GM18867 (cell line): ENCODE measurements at regions not wholly inside any gene's neighbourhood (a gene's known extent, or its start where the extent isn't known, plus 50 kb on each side); places are given as distances from the start of the nearest gene placed in this dataset.

Experiments used
- ATAC-seq: cut with Tn5 transposase; IDR thresholded peaks from one replicate; pipeline ENCODE4 v1.9.1; 2021; ENCODE audit warnings: mild to moderate bottlenecking, moderate library complexity; ENCODE audit not compliant: unreplicated experiment

DNA sequence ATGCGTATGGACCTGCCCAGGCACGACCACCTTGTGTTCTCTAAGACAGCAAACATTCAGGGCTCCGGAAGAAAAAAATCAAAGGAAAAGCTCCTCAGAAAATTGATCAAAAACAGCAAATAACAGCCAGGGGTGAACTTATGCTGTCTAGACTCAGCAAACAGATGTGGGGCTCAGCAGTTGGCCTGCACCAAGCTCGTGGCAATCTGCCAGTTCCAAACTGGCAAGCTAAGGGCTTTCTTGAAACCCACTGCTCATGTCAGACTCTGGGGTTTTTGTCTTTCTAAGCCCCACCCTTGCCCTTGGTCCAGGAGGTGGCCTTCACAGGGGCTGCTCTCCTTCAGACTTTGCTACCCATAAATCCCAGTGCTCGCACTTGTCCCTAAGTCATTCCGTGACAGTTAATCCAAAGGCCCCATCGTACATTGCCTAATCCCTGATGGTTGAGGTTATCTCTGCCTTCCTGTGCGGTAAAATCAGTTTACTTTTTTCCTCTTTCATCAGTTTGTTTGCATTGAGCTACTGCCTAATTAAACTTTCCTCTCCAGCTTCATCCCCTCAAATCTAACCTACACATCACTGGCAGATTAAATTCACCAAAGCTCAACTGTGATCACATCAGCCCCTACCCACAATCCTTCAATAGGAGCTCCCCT lies 408.0 kb downstream of the LRATD1 start:
- ATAC-seq = no peak

DNA sequence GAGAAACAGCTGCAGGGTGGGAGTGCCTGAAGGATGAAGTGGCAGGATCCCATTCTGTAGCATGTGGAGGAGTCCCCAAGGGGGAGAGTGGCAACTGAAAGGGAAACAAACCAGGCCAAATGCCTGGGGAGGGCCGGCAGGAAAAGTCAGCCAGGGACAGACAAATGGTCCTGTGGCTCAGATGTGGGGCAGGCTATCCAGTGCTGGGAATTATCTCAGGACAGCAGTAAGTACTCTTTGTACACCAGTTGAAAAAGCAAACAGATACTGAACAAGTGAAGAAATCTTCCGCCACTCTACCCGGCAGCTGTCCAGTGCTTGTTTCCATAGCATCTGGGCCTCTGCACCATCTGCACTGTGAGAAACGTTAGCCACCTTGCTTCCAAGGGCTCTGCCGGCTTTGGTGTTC lies 408.9 kb downstream of the LRATD1 start:
- no peak for ATAC-seq

DNA sequence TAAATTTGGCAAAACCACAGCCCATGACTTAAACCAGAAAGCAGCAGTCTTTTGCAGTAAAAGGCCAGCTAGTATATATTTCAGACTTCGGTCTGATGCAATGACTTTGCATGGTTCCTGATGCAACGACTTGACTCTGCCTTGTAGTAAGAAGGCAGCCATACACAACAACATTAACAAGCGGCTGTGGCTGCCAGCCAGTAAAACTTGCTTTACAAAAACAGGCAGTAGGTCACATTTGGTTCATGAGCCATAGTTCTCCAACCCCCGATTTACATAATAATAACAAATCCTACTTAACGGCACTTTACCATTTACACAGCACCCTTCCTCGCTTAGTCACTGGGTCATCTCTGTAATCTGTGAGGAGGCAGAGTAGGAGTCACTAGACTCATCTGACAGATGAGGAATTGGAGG lies 410.3 kb downstream of the LRATD1 start:
- no peak for ATAC-seq

GRCh38 chr2:15043336-15044058 lies 411.0 kb downstream of the LRATD1 start:
- ATAC-seq = no peak

DNA sequence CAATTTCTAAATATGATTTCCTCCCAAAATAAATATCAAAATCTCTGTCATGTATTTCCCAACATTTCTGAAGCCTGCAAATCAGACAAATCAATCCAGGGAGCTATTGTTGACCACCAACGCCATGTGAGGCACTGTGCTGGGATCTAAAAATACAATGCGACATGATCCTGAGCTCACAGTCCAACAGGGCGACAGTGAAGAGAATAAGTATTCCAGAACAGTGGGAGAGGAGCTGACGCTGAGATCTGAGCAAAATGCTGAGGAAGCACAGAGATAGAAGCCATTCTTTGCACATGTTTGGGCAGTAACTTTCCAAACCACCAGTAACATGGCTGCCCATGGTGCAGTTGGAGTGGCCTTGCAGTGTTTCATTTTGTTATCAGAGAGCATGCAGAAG lies 412.5 kb downstream of the LRATD1 start:
- no peak for ATAC-seq

DNA sequence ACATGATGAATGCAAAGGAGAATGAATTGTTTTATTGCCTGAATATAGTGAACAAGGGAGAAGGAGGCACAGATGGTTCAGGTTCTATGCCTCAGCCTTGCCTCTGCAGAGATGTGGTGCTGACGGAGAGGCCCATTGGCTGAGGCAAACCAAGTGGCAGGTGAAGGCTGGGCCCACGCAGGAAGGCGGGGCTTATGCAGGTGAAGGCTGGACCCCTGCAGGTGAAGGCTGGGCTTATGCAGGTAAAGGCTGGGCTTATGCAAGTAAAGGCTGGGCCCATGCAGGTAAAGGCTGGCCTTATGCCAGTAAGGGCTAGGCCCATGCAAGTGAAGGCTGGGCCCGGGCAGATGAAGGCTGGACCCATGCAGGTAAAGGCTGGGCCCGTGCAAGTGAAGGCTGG lies 414.7 kb downstream of the LRATD1 start:
- no peak for ATAC-seq

DNA sequence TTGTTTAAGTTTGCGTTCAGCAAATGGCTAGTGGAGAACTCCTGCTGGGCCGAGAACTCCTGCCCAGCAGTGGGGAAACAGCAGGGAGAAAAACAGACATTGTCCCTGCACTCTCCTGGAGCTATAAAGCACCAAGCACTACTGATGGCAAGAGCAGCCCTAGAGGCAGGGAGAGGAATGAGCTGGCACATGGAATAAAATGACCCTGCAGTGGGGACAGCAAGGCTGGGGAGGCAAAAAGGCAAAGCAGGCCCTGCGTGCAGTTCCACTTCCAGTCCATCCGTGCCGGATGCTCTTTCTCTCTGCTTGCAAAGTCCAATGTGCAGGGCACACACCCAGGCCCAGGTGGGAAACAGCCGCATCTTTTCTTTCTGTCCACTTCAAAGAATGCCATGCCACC lies 415.5 kb downstream of the LRATD1 start:
- no peak for ATAC-seq

DNA sequence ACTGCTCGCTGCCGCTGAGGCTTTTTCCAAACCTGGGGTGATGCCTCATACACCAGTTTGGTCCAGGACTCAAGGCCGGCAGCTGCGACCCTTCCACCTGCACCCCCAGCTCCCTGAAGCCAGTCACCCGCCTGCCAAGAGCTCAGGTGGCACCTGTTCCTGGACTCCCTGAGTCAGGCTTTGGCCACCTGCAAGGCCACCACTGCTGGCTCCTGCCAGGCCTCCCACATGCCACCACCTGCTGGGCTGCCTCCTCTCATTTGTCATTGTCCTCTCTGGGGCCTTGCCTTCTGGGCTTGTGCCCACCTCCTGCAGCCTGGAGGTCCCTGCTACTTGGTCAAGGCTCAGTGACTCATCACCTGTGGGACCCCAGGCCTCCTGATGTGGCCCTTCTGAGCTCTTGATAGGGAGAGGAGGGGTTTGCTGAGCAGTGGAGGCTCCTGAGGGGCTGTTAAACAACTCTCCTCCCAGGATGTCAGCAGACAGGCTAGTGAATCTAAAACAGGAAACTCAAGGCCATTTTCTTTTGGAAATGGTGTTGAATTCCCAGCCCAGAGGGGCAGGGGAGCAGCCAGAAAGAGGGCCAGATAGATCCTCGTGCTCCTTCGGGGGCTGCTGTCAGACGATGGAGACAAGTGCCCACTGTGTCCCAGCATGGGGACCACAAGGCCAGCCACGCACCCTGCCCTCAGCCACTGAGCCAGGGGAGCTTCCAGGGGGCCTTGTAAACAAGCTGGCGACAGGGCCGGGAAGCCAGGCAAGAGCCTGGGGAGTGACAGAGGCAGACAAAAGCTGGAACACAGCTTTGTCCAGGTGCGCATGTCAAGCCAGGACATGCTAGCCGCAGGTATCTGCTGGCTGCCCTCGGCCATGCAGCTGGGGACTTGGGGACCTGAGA lies 416.8 kb downstream of the LRATD1 start:
- no peak for ATAC-seq

DNA sequence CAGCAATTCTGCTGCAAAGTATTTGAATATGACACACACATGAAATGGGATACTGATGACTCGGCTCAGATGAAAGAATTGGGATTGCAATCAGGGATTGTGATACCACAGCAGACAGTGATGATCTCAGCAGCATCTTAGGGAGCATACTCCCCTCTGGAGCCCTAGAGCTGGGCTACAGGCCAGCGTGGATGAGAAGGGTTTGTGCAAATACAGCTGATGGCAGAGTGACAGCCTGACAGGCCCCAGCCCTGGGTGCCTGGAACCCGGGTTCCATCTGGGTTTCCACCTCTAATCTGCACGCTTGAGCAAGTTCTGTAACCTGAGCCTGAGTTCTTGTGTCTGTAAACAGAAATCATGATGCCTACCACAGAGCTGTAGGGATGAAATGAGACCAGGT lies 418.0 kb downstream of the LRATD1 start:
- ATAC-seq = no peak

GRCh38 chr2:15053542-15053941 lies 421.0 kb downstream of the LRATD1 start:
- no peak for ATAC-seq

GRCh38 chr2:15058015-15058720 lies 425.7 kb downstream of the LRATD1 start:
- peak; percentile 69 for ATAC-seq

- no peak for ATAC-seq
These were observed 426.2 kb downstream of the LRATD1 start for GRCh38 chr2:15058721-15059157.

GRCh38 chr2:15059870-15060512 lies 427.5 kb downstream of the LRATD1 start:
- ATAC-seq = no peak

DNA sequence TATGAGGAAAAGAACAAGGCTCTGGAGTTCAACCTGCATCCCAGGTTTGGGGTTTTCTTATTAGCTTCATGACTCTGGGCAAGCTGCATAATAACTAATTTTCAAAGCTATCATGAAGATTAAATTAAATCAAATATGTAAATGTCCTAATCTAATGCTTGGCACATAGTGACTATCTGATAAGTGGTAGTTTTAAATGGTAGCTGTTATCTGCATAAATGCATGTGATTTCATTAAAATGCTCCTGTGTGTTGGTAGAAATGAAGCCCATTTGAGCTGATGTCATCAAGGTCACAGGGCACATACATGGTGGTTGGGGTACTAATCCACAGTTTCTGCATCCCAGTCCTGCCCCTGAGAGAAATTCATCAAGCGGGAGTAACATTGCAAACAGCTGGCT lies 428.8 kb downstream of the LRATD1 start:
- no peak for ATAC-seq

DNA sequence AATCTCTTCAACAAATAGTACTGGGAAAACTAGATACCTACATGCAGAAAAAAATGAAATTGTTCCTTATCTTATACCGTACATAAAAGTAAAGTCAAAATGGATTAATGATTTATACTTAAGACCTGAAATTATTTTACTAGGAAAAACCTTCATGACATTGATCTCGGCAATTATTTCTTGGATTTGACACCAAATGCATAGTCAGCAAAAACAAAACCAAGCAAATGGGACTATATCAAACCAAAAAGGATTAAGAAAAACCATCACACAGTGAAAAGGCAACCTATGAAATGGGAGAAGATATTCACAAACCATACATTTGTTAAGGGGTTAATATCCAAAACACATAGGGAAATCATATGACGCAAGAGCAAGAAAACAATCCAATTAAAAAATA lies 433.6 kb downstream of the LRATD1 start:
- ATAC-seq = no peak

DNA sequence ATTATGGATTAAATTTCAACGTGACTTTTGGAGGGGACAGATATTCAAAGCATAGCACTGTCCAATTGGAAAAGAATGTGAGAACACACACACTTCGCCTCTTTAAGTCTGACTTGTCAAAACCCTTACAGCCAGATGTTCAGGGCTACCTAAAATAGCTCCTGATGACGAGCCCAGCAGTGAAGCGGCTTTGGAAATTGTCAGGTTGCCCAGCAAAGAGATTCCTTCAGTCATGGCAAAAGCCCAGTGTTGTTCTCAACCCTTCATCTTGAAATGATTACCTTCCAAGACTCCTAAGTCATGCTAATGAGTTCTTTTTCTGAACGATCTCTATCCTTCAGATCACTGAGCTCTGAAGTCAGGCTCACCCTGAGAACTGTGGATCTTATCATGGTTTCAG lies 436.6 kb downstream of the LRATD1 start:
- ATAC-seq = no peak

DNA sequence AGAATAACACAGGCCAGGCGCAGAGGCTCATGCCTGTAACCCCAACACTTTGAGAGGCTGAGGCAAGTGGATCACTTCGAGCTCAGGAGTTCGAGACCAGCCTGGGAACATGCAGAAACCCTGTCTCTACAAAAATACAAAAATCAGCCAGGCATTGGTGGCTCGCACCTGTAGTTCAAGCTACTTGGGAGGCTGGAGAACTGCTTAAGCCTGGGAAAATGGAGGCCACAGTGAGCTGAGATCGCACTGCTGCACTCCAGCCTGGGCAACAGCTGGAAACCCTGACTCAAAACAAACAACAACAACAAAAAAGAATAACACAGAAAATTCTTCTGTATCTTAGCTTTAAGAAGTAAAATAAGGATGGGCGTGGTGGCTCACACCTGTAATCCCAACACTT lies 440.3 kb downstream of the LRATD1 start:
- ATAC-seq = no peak

DNA sequence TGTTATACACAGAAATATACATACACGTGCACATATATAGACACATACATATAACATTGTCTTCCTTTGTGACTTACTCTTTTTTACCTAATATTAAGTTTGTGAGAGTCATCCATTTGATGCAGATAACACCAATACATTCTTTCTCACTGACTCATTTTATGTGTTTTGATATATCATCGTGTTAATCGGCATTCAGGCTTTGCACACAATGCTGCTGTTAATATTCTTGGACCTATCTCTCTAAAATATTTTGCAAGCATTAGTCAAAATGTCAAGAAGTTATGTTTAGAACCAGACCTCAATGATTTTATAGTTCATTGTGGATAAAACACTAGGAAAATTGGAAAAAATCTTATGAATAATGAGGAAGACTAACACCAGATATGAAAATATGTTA lies 441.1 kb downstream of the LRATD1 start:
- ATAC-seq = no peak

GRCh38 chr2:15074319-15074718 lies 441.8 kb downstream of the LRATD1 start:
- ATAC-seq = no peak
